Fibroblast of lung (primary cell): ENCODE measurements at regions not wholly inside any gene's neighbourhood (a gene's known extent, or its start where the extent isn't known, plus 50 kb on each side); places are given as distances from the start of the nearest gene placed in this dataset.
A peak's percentile ranks its signal among the peaks of the same experiment; 100 is the strongest.

Experiments used
- DNase-seq, 2 donors: peaks; one replicate each; pipeline versions ENCODE4 v3.0.0 to v3.0.0-alpha.2; 2010; ENCODE audit warnings: low read depth in 2 of 2
- H2AFZ ChIP-seq: 2 replicates; pipeline ENCODE4 v1.5.1; 2012; ENCODE audit warnings: low read length, control low read depth, inconsistent platforms
- H3K27ac ChIP-seq: 2 replicates; pipeline ENCODE4 v1.5.1; 2011; ENCODE audit warnings: low read length, control low read depth; ENCODE audit not compliant: insufficient read depth
- H3K27me3 ChIP-seq: 2 replicates; pipeline ENCODE4 v1.5.1; 2011; ENCODE audit warnings: mild to moderate bottlenecking, low read length; ENCODE audit not compliant: control insufficient read depth, insufficient read depth
- H3K36me3 ChIP-seq: 2 replicates; pipeline ENCODE4 v1.5.1; 2011; ENCODE audit warnings: low read length; ENCODE audit not compliant: control insufficient read depth, insufficient read depth
- H3K4me1 ChIP-seq: 2 replicates; pipeline ENCODE4 v1.5.1; 2011; ENCODE audit warnings: low read length; ENCODE audit not compliant: control insufficient read depth, insufficient read depth; ENCODE audit errors: extremely low read depth
- H3K4me2 ChIP-seq: 2 replicates; pipeline ENCODE4 v1.5.1; 2011; ENCODE audit warnings: low read length, control low read depth; ENCODE audit not compliant: insufficient read depth; ENCODE audit errors: extremely low read depth
- H3K4me3 ChIP-seq, 4 experiments: fragments of 200-600 bp in 1 of 4; sonication (generic) in 1 of 4; replicated peaks in 1 of 4; 2 replicates each; pipeline ENCODE4 v1.5.1; 2011 to 2016; ENCODE audit warnings: low read length in 4 of 4, low read depth in 3 of 4, mild to moderate bottlenecking in 3 of 4, control low read depth in 2 of 4, inconsistent platforms in 1 of 4, mixed read lengths in 1 of 4; ENCODE audit not compliant: insufficient read depth in 1 of 4; ENCODE audit errors: control extremely low read depth in 1 of 4
- H3K79me2 ChIP-seq: 2 replicates; pipeline ENCODE4 v1.5.1; 2012; ENCODE audit warnings: mild to moderate bottlenecking, low read length, inconsistent platforms; ENCODE audit not compliant: control insufficient read depth, insufficient read depth
- H3K9ac ChIP-seq: 2 replicates; pipeline ENCODE4 v1.5.1; 2011; ENCODE audit warnings: mild to moderate bottlenecking, low read length, control low read depth; ENCODE audit not compliant: insufficient read depth
- H3K9me3 ChIP-seq: 2 replicates; pipeline ENCODE4 v1.5.1; 2012; ENCODE audit warnings: low read depth, low read length; ENCODE audit not compliant: control insufficient read depth, insufficient read depth
- H4K20me1 ChIP-seq: 2 replicates; pipeline ENCODE4 v1.5.1; 2011; ENCODE audit warnings: low read length; ENCODE audit not compliant: control insufficient read depth, insufficient read depth; ENCODE audit errors: extremely low read depth
- CTCF ChIP-seq, 2 donors: IDR thresholded peaks in 1 of 2; conservative IDR thresholded peaks in 1 of 2; 1 replicate in 1 of 2; 2 replicates in 1 of 2; pipeline ENCODE4 v1.5.1; 2011 to 2012; ENCODE audit warnings: low read length in 2 of 2, control low read depth in 1 of 2, inconsistent platforms in 1 of 2, low read depth in 1 of 2, mild to moderate bottlenecking in 1 of 2
- EZH2 ChIP-seq: IDR thresholded peaks from 2 replicates; pipeline ENCODE4 v1.5.1; 2012; ENCODE audit warnings: low read length, control low read depth, mild to moderate bottlenecking; ENCODE audit errors: missing control alignments

GRCh38 chr7:9939176-9939575 lies 1034.5 kb upstream of the PHF14 start:
- Histone ChIP-seq H3K4me3 (no peak overlapping the region), H2AFZ (no peak overlapping the region), H3K4me2 (no peak overlapping the region), H3K79me2 (no peaks in the 10 kb centered on the region), H3K9ac (no peak overlapping the region), H3K27ac (no peak overlapping the region), H3K4me1 (no peaks in the 10 kb centered on the region), H4K20me1 (no peaks in the 10 kb centered on the region), H3K36me3 (no peaks in the 10 kb centered on the region), H3K27me3 (no peaks in the 10 kb centered on the region), H3K9me3 (no peaks in the 10 kb centered on the region)
- TF ChIP-seq EZH2 (no peak), CTCF (conservative IDR thresholded peaks at IDR 0.05 in 1 of 2, IDR thresholded peaks at IDR 0.05 in 1 of 2; ENCODE audit: low read depth in 1 of 2, low read length in 2 of 2) (no peak)
- peak; percentile 39 to 50 for DNase-seq

GRCh38 chr7:9945131-9945530 lies 1028.5 kb upstream of the PHF14 start:
- Histone ChIP-seq H2AFZ (no peak overlapping the region), H3K4me2 (no peak overlapping the region), H3K4me1 (no peaks in the 10 kb centered on the region), H3K36me3 (no peaks in the 10 kb centered on the region), H3K9me3 (no peaks in the 10 kb centered on the region), H4K20me1 (no peaks in the 10 kb centered on the region), H3K4me3 (no peak overlapping the region), H3K79me2 (no peaks in the 10 kb centered on the region), H3K27ac (no peak overlapping the region), H3K9ac (no peak overlapping the region), H3K27me3 (no peaks in the 10 kb centered on the region)
- TF ChIP-seq EZH2: no peak
- peak; percentile 34 to 46 for DNase-seq

- H3K79me2 ChIP-seq: no peaks in the 10 kb centered on the region
- H3K4me3 ChIP-seq: no peak overlapping the region
- no peaks in the 10 kb centered on the region for H4K20me1 ChIP-seq
- no peak overlapping the region for H2AFZ ChIP-seq
- H3K9ac ChIP-seq: no peak overlapping the region
- TF ChIP-seq EZH2 (no peak), CTCF (conservative IDR thresholded peaks at IDR 0.05 in 1 of 2, IDR thresholded peaks at IDR 0.05 in 1 of 2; ENCODE audit: low read depth in 1 of 2, low read length in 2 of 2) (no peak)
- H3K27me3 ChIP-seq: no peaks in the 10 kb centered on the region
- DNase-seq: peak; percentile 19 to 24
- no peaks in the 10 kb centered on the region for H3K9me3 ChIP-seq
- no peak overlapping the region for H3K27ac ChIP-seq
- no peak overlapping the region for H3K4me2 ChIP-seq
- H3K4me1 ChIP-seq: no peaks in the 10 kb centered on the region
- no peaks in the 10 kb centered on the region for H3K36me3 ChIP-seq
These were observed 1027.8 kb upstream of the PHF14 start for GRCh38 chr7:9945857-9946256.
